Thymus (tissue), 11 donors: ENCODE measurements at regions not wholly inside any gene's neighbourhood (a gene's known extent, or its start where the extent isn't known, plus 50 kb on each side); places are given as distances from the start of the nearest gene placed in this dataset.
"Not testable (repeated sequence)": the region's sequence is repeated elsewhere in the genome, so short reads cannot be mapped to it uniquely, and the experiment has no call there.

Source experiments
- DNase-seq, 9 donors: peaks; one replicate each; pipeline ENCODE4 v3.0.0-alpha.2; 2013; ENCODE audit warnings: low spot score in 9 of 9, low read depth in 6 of 9, missing footprints in 1 of 9
- H3K27ac ChIP-seq, 2 donors: one replicate each; pipeline ENCODE4 v1.5.1; 2013; ENCODE audit warnings: control low read depth in 1 of 2, low read depth in 1 of 2, low read length in 1 of 2, mild to moderate bottlenecking in 1 of 2, moderate library complexity in 1 of 2
- H3K27me3 ChIP-seq, 2 donors: one replicate each; pipeline ENCODE4 v1.5.1; 2013; ENCODE audit warnings: low read length in 1 of 2; ENCODE audit not compliant: control insufficient read depth in 2 of 2, insufficient read depth in 1 of 2
- H3K36me3 ChIP-seq, 2 donors: one replicate each; pipeline ENCODE4 v1.5.1; 2013; ENCODE audit warnings: low read length in 1 of 2, mild to moderate bottlenecking in 1 of 2, moderate library complexity in 1 of 2; ENCODE audit not compliant: control insufficient read depth in 2 of 2, insufficient read depth in 2 of 2
- H3K4me1 ChIP-seq, 2 donors: one replicate each; pipeline ENCODE4 v1.5.1; 2013; ENCODE audit warnings: low read length in 2 of 2; ENCODE audit not compliant: control insufficient read depth in 2 of 2, insufficient read depth in 2 of 2
- H3K4me3 ChIP-seq, 2 donors: one replicate each; pipeline ENCODE4 v1.5.1; 2013; ENCODE audit warnings: low read length in 2 of 2, control low read depth in 1 of 2, mild to moderate bottlenecking in 1 of 2
- H3K9me3 ChIP-seq, 2 donors: one replicate each; pipeline ENCODE4 v1.5.1; 2013; ENCODE audit warnings: low read length in 1 of 2, mild to moderate bottlenecking in 1 of 2; ENCODE audit not compliant: control insufficient read depth in 2 of 2, insufficient read depth in 1 of 2
- WGBS: extraction: QIAGEN DNeasy Blood & Tissue Kit; methylation state at CpG from one replicate; pipeline ENCODE4 v1.1.7; 2013; 5-methylcytosine and 5-hydroxymethylcytosine counted together
- donor health status: healthy.

GRCh38 chr1:191813593-191813992, 344.7 kb upstream of the RGS18 start:
- H3K27ac ChIP-seq, result not testable (repeated sequence)
- 94% methylated on average over 5 of the region's 5 CpGs for WGBS

DNA sequence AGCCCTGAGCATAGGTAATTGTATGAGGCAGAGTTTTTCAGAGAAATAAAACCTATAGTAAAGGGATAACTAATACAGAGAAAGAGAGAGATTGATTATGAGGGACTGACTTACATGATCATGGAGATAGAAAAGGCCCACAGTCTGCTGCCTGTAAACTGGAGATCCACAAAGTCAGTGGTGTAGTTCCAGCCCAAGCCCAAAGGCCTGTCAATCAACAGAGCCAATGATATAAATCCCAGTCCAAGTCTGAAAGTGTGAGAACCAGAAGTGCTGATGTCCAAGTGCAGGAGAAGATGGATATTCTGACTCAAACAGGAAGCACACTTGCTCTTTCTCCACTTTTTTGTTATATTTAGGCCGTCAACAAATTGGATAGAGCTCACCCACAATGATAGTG, 340.1 kb upstream of the RGS18 start:
- H3K27ac ChIP-seq, result no peak overlapping the region
- no peaks in the 10 kb centered on the region for H3K9me3 ChIP-seq
- DNase-seq, result no peak
- no peaks in the 10 kb centered on the region for H3K27me3 ChIP-seq
- WGBS, result 90% methylated on average over 1 of the region's 1 CpG
- no peak overlapping the region for H3K4me3 ChIP-seq
- H3K4me1 ChIP-seq, result no peaks in the 10 kb centered on the region
- H3K36me3 ChIP-seq, result no peaks in the 10 kb centered on the region

More at GRCh38 chr1:191813593-191813992, 344.7 kb upstream of the RGS18 start:
- not testable (repeated sequence) for H3K4me1 ChIP-seq, H3K9me3 ChIP-seq, H3K36me3 ChIP-seq, DNase-seq, H3K4me3 ChIP-seq, H3K27me3 ChIP-seq

DNA sequence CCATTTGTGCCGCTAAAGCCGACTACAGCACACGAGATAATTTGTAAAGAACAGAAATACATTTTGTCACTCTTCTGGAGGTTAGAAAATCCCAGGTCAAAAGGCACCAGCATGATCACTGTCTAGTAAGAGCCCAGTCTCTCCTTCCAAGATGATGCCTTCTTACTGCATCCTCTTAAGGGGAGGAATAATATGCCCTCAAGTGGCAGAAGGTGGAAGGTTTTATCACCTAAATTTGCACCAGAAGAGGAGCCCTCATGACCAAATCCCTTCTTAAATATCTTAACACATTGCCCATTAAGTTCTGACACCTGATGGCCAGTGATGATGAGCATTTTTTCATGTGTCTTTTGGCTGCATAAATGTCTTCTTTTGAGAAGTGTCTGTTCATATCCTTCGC, 326.7 kb upstream of the RGS18 start:
- H3K4me1 ChIP-seq, result no peaks in the 10 kb centered on the region
- DNase-seq, result no peak
- H3K36me3 ChIP-seq, result no peaks in the 10 kb centered on the region
- H3K4me3 ChIP-seq, result no peak overlapping the region
- H3K27ac ChIP-seq, result no peak overlapping the region
- WGBS, result 84% methylated on average over 4 of the region's 4 CpGs
- H3K27me3 ChIP-seq, result no peaks in the 10 kb centered on the region
- no peaks in the 10 kb centered on the region for H3K9me3 ChIP-seq

DNA sequence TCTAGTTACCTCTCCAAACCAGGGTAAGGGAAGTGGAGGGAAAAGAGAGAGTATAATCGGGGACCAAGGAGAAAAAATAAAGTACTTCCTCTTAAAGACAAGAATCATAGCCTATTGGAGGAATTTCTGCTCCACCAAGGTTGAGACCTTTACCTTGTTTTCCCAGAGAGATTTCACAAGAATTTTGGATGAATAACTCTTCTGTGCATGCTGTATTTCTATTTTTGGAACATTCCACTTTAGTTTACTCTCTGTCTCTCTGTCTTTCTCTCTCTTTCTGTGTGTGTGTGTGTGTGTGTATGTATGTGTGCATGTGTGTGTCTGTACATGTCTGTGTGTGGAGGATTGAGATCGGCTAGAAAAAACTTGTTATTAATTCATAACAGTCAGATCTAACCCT, 318.4 kb upstream of the RGS18 start:
- H3K4me1 ChIP-seq, result no peaks in the 10 kb centered on the region
- DNase-seq, result no peak
- 88% methylated on average over 2 of the region's 2 CpGs for WGBS
- no peak overlapping the region for H3K4me3 ChIP-seq
- H3K27me3 ChIP-seq, result no peaks in the 10 kb centered on the region
- H3K27ac ChIP-seq, result no peak overlapping the region
- H3K36me3 ChIP-seq, result no peaks in the 10 kb centered on the region
- no peaks in the 10 kb centered on the region for H3K9me3 ChIP-seq

DNA sequence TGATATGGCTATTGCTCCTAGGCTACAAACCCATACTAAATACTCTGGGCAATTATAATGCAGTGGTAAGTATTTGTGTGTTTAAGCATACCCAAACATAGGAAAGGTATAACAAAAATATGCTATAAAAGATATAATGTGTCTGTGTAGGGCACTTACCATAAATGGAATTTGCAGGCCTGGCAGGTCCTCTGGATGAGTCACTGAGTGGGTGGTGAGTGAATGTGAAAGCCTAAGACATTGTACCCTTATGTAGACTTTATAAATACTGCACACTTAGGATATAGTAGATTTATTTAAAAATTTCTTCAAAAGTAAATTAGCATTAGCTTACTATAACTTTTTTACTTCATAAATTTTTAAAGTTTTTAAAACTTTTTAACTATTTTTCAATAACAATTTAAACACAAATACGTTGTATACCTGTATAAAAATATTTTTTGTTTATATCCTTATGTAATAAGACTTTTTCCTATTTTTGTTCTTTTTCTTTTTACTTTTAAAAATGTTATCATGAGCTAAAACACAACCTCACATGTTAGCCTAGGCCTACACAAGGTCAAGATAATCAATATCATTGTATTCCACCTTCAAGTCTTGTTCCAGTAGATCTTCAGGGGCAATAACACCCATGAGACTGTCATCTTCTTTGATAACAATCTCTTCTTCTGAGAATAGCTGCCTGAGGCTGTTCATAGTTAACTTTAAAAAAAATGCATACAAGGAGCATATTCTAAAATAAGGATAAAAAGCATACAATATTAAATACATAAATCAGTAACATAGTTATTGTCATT, 306.3 kb upstream of the RGS18 start:
- Histone ChIP-seq H3K4me1 (no peaks in the 10 kb centered on the region), H3K27me3 (no peaks in the 10 kb centered on the region), H3K9me3 (no peaks in the 10 kb centered on the region), H3K4me3 (no peak overlapping the region), H3K36me3 (no peaks in the 10 kb centered on the region), H3K27ac (no peak overlapping the region)
- no peak for DNase-seq
- 89% methylated on average over 1 of the region's 1 CpG for WGBS

- Histone ChIP-seq H3K27ac (no peak overlapping the region), H3K4me3 (no peak overlapping the region), H3K27me3 (no peaks in the 10 kb centered on the region), H3K4me1 (no peaks in the 10 kb centered on the region), H3K36me3 (no peaks in the 10 kb centered on the region), H3K9me3 (no peaks in the 10 kb centered on the region)
- 100% methylated on average over 1 of the region's 1 CpG for WGBS
- no peak for DNase-seq
Observed at GRCh38 chr1:191852907-191853306, 305.4 kb upstream of the RGS18 start.

GRCh38 chr1:191857600-191857999, 300.7 kb upstream of the RGS18 start:
- no peaks in the 10 kb centered on the region for H3K4me1 ChIP-seq
- H3K27ac ChIP-seq, result no peak overlapping the region
- DNase-seq, result no peak
- H3K4me3 ChIP-seq, result no peak overlapping the region
- H3K27me3 ChIP-seq, result no peaks in the 10 kb centered on the region
- no peaks in the 10 kb centered on the region for H3K9me3 ChIP-seq
- 46% methylated on average over 1 of the region's 1 CpG for WGBS
- no peaks in the 10 kb centered on the region for H3K36me3 ChIP-seq

DNA sequence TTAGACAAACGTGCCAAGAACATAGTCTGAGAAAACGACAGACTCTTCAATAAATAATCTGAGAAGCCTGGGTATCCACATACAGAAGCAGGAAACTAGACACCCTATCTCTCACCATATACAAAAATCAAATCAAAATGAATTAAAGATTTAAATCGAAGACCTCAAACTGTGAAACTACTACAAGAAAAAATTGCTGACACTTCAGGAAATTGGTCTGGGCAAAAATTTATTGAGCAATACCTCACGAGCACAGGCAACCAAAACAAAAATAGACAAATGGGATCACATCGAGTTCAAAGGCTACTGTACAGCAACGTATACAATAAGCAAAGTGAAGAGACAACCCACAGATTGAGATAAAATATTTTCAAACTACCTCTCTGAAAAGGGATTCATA, 292.8 kb upstream of the RGS18 start:
- 90% methylated on average over 6 of the region's 6 CpGs for WGBS

DNA sequence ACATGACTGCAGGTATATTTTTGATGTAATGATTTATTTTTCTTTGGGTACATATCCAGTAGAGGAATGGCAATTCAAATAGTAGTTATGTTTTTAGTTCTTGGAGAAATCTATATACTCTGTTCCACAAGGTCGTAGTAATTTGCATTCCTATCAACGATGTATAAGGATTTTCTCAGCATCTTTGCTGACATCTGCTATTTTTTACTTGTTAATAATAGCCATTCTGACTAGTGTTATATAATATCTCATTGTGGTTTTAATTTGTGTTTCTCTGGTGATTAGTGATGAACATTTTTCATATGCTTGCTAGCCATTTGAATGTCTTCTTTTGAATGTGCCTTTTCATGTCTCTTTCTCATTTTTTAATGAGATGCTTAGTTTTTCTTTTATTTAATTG, 292.1 kb upstream of the RGS18 start:
- WGBS, result 98% methylated on average over 2 of the region's 2 CpGs
- Histone ChIP-seq H3K27ac (no peak overlapping the region), H3K9me3 (no peaks in the 10 kb centered on the region), H3K36me3 (no peaks in the 10 kb centered on the region), H3K27me3 (no peaks in the 10 kb centered on the region), H3K4me3 (no peak overlapping the region), H3K4me1 (no peaks in the 10 kb centered on the region)
- no peak for DNase-seq

More for the DNA sequence above, 292.8 kb upstream of the RGS18 start:
- no peaks in the 10 kb centered on the region for H3K4me1 ChIP-seq
- H3K27ac ChIP-seq, result no peak overlapping the region
- no peaks in the 10 kb centered on the region for H3K36me3 ChIP-seq
- H3K4me3 ChIP-seq, result no peak overlapping the region
- no peak for DNase-seq
- no peaks in the 10 kb centered on the region for H3K27me3 ChIP-seq
- H3K9me3 ChIP-seq, result no peaks in the 10 kb centered on the region
